ENCODE measurements at regions not wholly inside any gene's neighbourhood (a gene's known extent, or its start where the extent isn't known, plus 50 kb on each side); places are given as distances from the start of the nearest gene placed in this dataset.
"Not testable (repeated sequence)": the region's sequence is repeated elsewhere in the genome, so short reads cannot be mapped to it uniquely, and the experiment has no call there.

DNA sequence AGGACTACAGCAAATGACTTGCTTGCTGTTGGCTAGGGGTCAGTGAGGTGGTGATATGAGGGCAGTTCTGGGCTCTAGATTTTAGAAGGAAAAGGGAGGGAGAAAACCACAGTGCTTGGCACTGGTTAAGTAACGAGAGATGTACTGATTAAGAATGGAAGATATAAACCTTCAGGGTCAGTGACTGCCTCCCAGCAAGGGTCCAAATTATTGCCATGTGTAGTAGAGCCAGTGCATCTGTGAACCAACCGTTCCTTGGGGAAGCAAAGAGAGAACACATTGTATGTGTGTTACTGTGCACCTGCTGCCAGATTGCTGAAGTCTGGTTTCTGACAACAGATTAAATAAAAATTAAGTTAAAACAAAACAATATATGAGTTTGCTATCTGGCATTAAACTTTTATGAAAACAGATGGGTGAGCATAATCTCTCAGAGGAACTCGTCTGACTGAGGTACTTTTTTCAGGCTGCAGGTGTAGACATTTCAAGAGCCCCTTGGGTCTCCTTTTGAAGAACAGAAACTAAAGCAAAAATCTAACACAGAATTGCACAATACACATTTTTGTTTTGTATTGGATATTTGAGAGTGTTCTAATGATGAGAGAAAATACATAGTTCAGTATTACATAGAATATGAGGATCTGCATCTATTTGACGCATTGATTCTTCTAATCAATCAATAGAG is 1120.6 kb downstream of the SORCS3 start:
- no peaks in the 10 kb centered on the region for H3K36me3 Mint-ChIP-seq
- no peak for ATAC-seq
- H3K4me1 Mint-ChIP-seq = no peaks in the 10 kb centered on the region
- H3K27ac Mint-ChIP-seq = no peak overlapping the region
- no peak overlapping the region for H3K4me3 Mint-ChIP-seq
- H3K27me3 Mint-ChIP-seq = no peaks in the 10 kb centered on the region
- peaks cover 3% of the 10 kb centered on the region for H3K9me3 Mint-ChIP-seq

DNA sequence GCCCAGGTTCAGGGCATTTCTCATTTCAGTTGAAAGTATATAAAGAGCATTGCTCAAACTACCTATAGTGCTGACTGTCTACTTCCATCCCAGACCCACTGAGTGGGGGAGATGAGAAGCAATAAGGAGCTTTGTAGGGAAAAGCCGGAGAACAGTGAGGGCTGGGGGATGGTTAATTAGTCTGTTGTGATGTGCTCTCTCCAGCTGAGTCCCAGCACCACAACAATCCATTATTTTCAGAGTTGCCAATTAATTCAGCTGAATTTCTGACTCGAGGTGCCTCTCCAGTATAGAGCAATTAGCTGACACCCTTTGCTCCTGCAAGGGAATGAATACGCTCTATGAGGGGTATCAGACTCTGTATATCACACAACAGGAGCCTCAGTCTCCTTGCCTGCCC is 1118.6 kb downstream of the SORCS3 start:
- Mint-ChIP-seq H3K4me3 (no peak overlapping the region), H3K27ac (no peak overlapping the region), H3K9me3 (peaks cover 3% of the 10 kb centered on the region), H3K4me1 (no peaks in the 10 kb centered on the region), H3K27me3 (no peaks in the 10 kb centered on the region), H3K36me3 (no peaks in the 10 kb centered on the region)
- ATAC-seq = no peak

DNA sequence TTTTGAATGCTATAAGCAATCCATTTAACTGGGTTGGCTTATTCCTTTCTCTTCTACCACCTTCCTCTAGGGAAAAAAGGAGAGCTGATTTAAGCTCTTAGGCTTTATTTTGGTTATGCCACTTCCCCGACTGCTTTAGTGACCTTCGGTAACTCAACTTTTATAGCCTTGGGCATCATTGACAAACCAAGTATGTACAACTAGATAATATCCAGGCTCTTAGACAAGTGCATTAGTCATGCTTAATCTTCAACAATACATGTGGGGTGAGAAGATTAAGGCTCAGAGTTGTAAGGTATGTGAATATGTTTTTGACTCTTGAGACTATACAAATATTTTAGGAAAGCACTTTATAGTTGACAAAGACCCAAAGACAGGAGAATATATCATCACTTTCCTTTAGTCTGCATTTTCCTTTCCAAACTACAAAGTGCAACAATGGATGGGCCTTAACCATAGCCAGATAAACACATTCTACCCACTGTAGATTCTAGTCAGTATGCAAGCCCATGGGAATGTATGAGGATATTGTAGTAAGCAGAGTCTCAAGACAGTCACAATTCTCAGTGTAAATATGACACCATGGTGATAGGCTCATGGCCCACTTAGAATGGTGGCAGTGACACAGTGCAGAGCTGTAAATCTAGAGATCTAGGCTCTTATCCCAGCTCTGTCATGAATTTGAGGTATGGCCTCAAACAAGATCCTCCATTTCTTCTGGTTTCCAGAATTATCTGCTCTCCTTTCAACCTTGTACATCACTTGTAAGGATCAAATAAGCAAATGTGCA is 1117.3 kb downstream of the SORCS3 start:
- no peak for ATAC-seq
- Mint-ChIP-seq H3K27ac (no peak overlapping the region), H3K36me3 (no peaks in the 10 kb centered on the region), H3K9me3 (peaks cover under 1% of the 10 kb centered on the region), H3K27me3 (no peaks in the 10 kb centered on the region), H3K4me1 (no peaks in the 10 kb centered on the region), H3K4me3 (no peak overlapping the region)

DNA sequence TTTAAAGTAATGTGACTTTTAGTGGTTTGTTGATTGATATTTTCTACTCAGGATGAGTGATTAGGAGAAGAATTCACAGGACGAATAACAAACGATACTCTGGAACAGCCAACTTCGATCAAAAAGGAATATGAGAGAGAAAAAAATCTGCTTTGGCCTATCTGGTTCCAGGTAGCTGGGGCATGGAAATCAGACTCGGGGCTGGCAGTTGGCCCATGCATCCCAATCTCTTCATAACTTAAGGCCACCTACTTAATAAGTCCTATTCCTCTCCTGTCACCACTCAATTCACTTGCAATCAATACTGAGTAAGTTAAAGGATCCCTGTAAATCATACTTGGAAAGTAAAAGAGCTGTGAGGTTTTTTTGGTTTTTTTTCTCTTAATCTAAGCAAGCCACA is 1116.2 kb downstream of the SORCS3 start:
- H3K27me3 Mint-ChIP-seq = no peaks in the 10 kb centered on the region
- H3K4me3 Mint-ChIP-seq = no peak overlapping the region
- no peaks in the 10 kb centered on the region for H3K4me1 Mint-ChIP-seq
- H3K27ac Mint-ChIP-seq = no peak overlapping the region
- no peaks in the 10 kb centered on the region for H3K36me3 Mint-ChIP-seq
- no peaks in the 10 kb centered on the region for H3K9me3 Mint-ChIP-seq
- no peak for ATAC-seq

DNA sequence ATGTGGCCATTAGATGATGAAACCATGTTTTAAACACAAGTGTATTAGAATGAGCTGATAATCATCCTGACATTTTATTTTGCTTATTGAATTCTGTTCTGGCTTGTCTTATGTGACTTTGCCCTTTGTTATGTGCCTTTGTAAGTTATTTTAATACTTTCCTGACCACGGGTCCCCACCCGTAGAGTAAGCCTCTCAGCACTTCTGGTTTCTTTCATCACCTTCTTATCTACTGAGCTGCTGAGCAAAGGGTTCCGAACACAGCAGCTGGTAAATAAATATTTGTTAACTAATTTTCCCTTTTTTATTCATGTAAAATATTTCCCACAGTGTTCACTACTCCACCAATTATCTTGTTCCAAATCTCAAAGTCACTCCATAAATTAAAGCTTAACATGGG is 1115.3 kb downstream of the SORCS3 start:
- Mint-ChIP-seq H3K36me3 (no peaks in the 10 kb centered on the region), H3K27me3 (no peaks in the 10 kb centered on the region), H3K4me1 (no peaks in the 10 kb centered on the region), H3K27ac (no peak overlapping the region), H3K4me3 (no peak overlapping the region), H3K9me3 (no peaks in the 10 kb centered on the region)
- no peak for ATAC-seq

DNA sequence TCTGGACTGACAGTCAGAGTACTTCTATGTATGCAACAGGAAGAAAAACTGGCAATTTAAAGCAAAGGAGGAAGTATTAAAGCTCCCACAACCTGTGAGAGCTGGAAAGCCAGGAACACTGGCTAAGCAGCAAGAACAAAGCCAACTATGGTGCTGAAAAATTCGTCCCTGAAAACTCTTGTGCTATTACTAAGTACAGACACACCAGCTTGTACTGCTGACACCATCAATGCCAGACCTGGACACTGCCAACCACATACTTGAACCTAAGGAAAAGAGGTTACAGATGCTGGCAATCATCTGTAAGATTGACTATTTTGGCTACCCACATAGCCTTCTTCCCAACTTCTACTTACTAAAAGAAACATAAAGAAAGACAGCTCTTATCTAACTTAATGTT is 1110.6 kb downstream of the SORCS3 start:
- Mint-ChIP-seq H3K4me3 (no peak overlapping the region), H3K9me3 (peaks cover 3% of the 10 kb centered on the region), H3K4me1 (no peaks in the 10 kb centered on the region), H3K27me3 (no peaks in the 10 kb centered on the region), H3K36me3 (no peaks in the 10 kb centered on the region), H3K27ac (no peak overlapping the region)
- ATAC-seq = no peak

DNA sequence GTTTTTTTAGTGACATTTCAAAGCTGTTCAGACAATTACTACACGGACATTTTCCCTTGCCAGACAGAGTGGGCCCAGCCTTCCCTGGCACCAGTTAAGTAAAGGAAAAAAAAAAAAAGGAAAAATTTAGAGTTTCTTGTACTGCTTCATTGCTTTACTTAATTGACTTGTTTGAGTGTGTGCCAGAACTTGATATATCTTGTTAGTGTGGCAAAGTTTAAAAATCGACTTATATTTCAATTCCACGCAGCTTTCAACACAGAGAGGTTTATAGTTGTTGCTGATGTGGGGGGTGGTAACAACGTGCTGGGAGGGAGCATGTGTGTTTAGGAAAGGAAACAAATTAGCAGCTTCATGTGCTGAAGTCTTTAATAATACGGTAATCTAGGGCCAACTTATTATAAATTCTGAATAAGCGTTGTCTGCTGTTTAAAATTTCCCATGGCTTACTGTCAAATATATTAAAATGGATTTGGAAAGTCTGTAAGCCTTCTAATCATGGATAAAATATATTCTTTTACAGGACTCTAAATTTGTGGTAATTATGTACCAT is 1104.6 kb downstream of the SORCS3 start:
- no peaks in the 10 kb centered on the region for H3K36me3 Mint-ChIP-seq
- peaks cover 3% of the 10 kb centered on the region for H3K9me3 Mint-ChIP-seq
- no peak overlapping the region for H3K27ac Mint-ChIP-seq
- H3K4me3 Mint-ChIP-seq = no peak overlapping the region
- no peak for ATAC-seq
- H3K27me3 Mint-ChIP-seq = no peaks in the 10 kb centered on the region
- H3K4me1 Mint-ChIP-seq = no peaks in the 10 kb centered on the region

DNA sequence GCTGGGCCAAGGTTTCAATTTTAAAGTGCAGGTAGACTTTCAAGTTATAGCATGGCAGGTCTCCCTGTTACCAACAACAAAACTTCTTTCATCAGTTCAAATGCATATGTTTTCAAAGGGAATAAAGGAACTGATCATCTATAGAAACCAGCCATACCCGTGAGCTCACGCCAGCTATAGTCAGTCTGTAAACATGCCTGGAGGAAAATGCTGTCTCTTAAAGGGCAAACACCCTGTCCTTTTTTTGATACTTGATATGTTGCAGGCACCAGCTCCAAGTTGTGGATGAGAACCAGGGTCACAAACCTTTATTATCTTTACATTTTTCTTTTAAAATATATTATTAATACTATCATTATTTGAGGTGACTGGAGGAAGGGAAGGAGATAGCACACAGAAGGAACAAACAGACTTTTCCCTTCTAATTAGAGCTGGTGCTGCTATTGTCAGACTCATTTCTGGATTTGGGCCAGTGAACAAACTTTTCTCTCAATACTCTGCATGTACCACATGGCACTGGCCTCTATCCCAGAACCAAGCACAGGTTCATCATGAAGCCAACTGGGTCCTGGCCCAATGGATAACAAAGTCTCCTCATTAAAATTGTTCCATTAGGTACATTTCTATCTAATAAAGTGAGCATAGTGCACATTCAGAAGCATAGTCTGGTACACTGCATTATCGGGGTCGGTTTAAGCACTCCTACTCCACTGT is 1102.4 kb downstream of the SORCS3 start:
- H3K27ac Mint-ChIP-seq = no peak overlapping the region
- no peak overlapping the region for H3K4me3 Mint-ChIP-seq

DNA sequence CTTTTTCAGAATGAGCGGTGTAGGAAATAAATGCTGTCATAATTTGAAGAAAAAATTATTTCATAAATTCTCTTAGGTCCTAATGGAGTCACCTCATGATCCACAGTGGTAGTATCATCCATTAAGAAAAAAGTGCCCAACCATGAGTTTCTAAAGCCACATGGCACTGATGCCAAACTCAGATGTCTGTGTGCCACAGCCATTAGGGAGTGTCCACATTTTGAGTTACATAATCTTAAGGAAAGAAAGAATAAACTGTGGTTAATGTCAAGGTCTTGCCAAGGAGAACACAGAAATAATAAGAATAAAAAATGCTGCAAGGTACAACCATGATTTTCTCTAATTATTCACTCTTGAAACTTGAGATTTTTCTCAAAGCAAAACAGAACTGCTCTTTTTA is 1101.8 kb downstream of the SORCS3 start:
- H3K4me3 Mint-ChIP-seq = no peak overlapping the region
- ATAC-seq = no peak
- no peaks in the 10 kb centered on the region for H3K27me3 Mint-ChIP-seq
- no peaks in the 10 kb centered on the region for H3K4me1 Mint-ChIP-seq
- H3K27ac Mint-ChIP-seq = no peak overlapping the region
- no peaks in the 10 kb centered on the region for H3K36me3 Mint-ChIP-seq
- H3K9me3 Mint-ChIP-seq = peaks cover 4% of the 10 kb centered on the region

More for the DNA sequence above, 1102.4 kb downstream of the SORCS3 start:
- Mint-ChIP-seq H3K4me1 (no peaks in the 10 kb centered on the region), H3K36me3 (no peaks in the 10 kb centered on the region), H3K27me3 (no peaks in the 10 kb centered on the region), H3K9me3 (peaks cover 3% of the 10 kb centered on the region)
- ATAC-seq = no peak

DNA sequence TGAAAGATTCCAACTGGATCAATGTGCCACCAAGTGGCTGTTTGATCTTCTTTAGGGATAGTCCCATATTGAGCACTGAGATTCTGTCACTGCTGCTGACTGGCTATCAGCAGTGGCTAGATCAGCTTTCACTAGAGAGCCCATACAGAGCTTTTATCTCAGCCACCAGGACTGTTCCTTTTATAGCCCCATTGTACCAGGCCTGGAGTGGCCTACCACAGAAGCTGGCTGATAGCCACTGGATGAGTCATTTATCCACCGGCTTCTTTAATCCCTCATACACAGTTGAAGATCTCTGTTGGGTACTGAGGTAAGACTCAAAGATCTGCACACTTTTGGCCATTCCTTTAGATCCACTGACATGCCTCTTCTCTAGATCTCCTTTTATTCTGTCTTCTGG is 1101.1 kb downstream of the SORCS3 start:
- Mint-ChIP-seq H3K27me3 (no peaks in the 10 kb centered on the region), H3K9me3 (peaks cover 4% of the 10 kb centered on the region), H3K27ac (no peak overlapping the region), H3K4me3 (no peak overlapping the region), H3K4me1 (no peaks in the 10 kb centered on the region), H3K36me3 (no peaks in the 10 kb centered on the region)
- ATAC-seq = no peak

DNA sequence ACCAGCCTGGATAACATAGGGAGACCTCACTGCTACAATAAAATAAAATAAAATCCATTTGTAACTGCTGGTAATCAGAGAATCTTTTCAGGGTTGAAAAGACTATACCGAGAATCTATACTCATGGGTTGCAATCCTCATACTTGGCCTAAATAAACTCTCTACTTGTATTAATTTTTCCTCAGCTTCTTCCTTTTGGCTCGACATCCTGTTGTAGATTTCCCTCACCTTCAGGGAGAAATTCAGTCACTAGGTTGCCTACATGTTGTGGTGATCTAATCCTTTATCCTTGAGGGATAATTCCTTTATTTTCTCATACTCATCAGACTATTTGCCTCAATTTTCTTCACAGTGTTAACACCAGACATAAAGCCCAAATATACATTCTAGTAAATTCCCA is 1093.4 kb downstream of the SORCS3 start:
- H3K27ac Mint-ChIP-seq = no peak overlapping the region
- no peaks in the 10 kb centered on the region for H3K4me1 Mint-ChIP-seq
- peaks cover 2% of the 10 kb centered on the region for H3K9me3 Mint-ChIP-seq
- ATAC-seq = no peak
- H3K27me3 Mint-ChIP-seq = no peaks in the 10 kb centered on the region
- H3K4me3 Mint-ChIP-seq = no peak overlapping the region
- H3K36me3 Mint-ChIP-seq = no peaks in the 10 kb centered on the region

DNA sequence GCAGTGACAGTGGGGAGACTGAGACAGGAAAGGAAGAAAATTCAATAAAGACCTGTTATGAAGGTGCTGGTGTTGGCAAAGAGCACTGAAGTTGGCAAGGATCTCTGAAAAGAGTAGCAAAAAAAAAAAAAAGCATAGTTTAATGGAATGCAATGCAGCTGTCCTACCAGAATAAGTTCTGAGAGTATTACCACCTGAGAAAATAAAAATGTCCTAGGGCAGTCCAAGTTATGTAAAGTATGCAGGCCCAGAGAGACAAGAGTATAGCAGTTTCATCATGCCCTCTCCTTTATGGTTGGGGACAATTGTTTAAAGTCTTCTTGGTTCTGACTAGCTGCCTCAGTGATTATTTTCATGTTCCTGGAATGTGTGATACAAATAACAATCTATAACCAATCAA is 1092.8 kb downstream of the SORCS3 start:
- no peaks in the 10 kb centered on the region for H3K27me3 Mint-ChIP-seq
- H3K27ac Mint-ChIP-seq = no peak overlapping the region
- no peaks in the 10 kb centered on the region for H3K4me1 Mint-ChIP-seq
- no peak for ATAC-seq
- no peak overlapping the region for H3K4me3 Mint-ChIP-seq
- peaks cover 3% of the 10 kb centered on the region for H3K9me3 Mint-ChIP-seq
- H3K36me3 Mint-ChIP-seq = no peaks in the 10 kb centered on the region

DNA sequence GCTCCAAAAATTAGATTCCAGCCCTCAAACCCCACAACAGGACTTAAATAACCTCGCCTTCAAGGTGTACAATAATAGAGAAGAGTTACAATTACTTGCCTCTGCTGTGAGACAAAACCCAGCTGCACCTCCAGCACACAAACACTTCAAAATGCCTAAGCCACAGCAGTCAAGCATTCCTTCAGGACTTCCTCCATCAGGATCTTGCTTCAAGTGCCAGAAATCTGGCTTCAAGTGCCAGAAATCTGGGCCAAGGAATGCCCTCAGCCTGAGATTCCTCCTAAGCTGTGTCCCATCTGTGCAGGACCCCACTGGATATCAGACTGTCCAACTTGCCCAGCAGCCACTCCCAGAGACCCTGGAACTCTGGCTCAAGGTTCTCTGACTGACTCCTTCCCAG is 1088.3 kb downstream of the SORCS3 start:
- no peak for ATAC-seq
- Mint-ChIP-seq H3K36me3 (no peaks in the 10 kb centered on the region), H3K27ac (no peak overlapping the region), H3K4me1 (no peaks in the 10 kb centered on the region), H3K9me3 (peaks cover 14% of the 10 kb centered on the region), H3K27me3 (no peaks in the 10 kb centered on the region), H3K4me3 (no peak overlapping the region)

DNA sequence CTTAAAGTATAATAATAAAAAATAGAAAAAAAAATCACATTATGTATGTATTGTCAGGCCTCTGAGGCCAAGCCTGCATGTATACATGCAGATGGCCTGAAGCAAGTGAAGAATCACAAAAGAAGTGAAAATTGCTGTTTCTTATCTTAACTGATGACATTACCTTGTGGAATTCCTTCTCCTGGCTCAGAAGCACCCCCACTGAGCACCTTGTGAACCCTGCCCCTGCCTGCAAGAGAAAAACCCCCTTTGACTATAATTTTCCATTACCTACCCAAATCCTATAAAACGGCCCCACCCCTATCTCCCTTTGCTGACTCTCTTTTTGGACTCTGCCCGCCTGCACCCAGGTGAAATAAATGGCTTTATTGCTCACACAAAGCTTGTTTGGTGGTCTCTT is 1086.5 kb downstream of the SORCS3 start:
- H3K36me3 Mint-ChIP-seq, H3K4me3 Mint-ChIP-seq, H3K4me1 Mint-ChIP-seq, ATAC-seq, H3K27ac Mint-ChIP-seq, H3K27me3 Mint-ChIP-seq: not testable (repeated sequence)
- H3K9me3 Mint-ChIP-seq = peaks cover 14% of the 10 kb centered on the region

DNA sequence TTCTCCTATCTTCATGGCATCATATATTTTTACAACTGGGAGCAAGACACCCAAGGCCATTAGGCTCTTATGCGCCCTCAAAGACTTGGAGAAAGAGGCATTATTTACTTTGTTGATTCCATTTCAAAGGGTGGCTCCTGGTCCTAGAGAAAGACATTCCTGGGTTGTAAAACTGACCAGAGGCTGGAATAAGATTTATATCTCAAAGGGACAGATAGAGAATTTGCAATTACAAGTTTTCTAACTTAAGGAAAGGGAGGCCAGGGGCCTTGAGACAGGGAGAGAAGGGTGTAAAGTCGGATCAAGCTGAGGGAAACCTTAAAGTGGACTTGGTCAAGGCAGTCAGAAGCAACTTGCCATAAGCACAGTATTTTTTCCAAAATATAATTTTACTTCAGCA is 1086.0 kb downstream of the SORCS3 start:
- Mint-ChIP-seq H3K27me3 (no peaks in the 10 kb centered on the region), H3K9me3 (peaks cover 14% of the 10 kb centered on the region), H3K4me3 (no peak overlapping the region), H3K27ac (no peak overlapping the region), H3K4me1 (no peaks in the 10 kb centered on the region), H3K36me3 (no peaks in the 10 kb centered on the region)
- no peak for ATAC-seq
